AG04449 (cell line): ENCODE measurements at regions not wholly inside any gene's neighbourhood (a gene's known extent, or its start where the extent isn't known, plus 50 kb on each side); places are given as distances from the start of the nearest gene placed in this dataset.

ENCODE experiments used
- CTCF ChIA-PET: fragments of 350-600 bp; formaldehyde crosslinking; extraction: SDS; loops from one replicate; lab custom pipeline; 2021; ENCODE audit warnings: antibody characterized with exemption; lab: Yijun Ruan, JAX
- POLR2A ChIA-PET: fragments of 400-600, 350-600 bp; formaldehyde crosslinking; extraction: SDS; loops from one replicate; lab custom pipeline; 2020; ENCODE audit warnings: antibody characterized with exemption, inconsistent platforms; lab: Yijun Ruan, JAX
- DNase-seq: peaks from one replicate; pipeline ENCODE4 v3.0.0-alpha.2; 2010; ENCODE audit warnings: low read depth, low spot score
- H3K4me3 ChIP-seq: 2 replicates; pipeline ENCODE4 v1.5.1; 2011; ENCODE audit warnings: low read depth, mild to moderate bottlenecking, control low read depth, low read length
- CTCF ChIP-seq: IDR thresholded peaks from one replicate; pipeline ENCODE4 v1.5.1; 2011; ENCODE audit warnings: mild to moderate bottlenecking, moderate library complexity, low read length, control low read depth, inconsistent platforms; ENCODE audit not compliant: insufficient read depth; ENCODE audit errors: missing control alignments

GRCh38 chr4:132707955-132708354 is 441.1 kb upstream of the PCDH10 start:
- no peak for TF ChIP-seq CTCF
- no peak for DNase-seq
- no peak overlapping the region for H3K4me3 ChIP-seq
- ChIA-PET POLR2A (no interaction called here), CTCF (no interaction called here)

- POLR2A ChIA-PET, result no interaction called here
- CTCF ChIA-PET, result no interaction called here
Measured at GRCh38 chr4:132709056-132709455, 440.0 kb upstream of the PCDH10 start.

GRCh38 chr4:132710971-132711370 is 438.1 kb upstream of the PCDH10 start:
- CTCF ChIA-PET, result no interaction called here
- no peak overlapping the region for H3K4me3 ChIP-seq
- POLR2A ChIA-PET, result no interaction called here
- TF ChIP-seq CTCF, result no peak
- DNase-seq, result no peak

More at GRCh38 chr4:132709056-132709455, 440.0 kb upstream of the PCDH10 start:
- no peak for TF ChIP-seq CTCF
- no peak for DNase-seq
- H3K4me3 ChIP-seq, result no peak overlapping the region

- CTCF ChIA-PET, result no interaction called here
Measured at GRCh38 chr4:132737344-132737743, 411.8 kb upstream of the PCDH10 start.

GRCh38 chr4:132759199-132759780 is 389.8 kb upstream of the PCDH10 start:
- no peak for TF ChIP-seq CTCF
- no peak for DNase-seq
- POLR2A ChIA-PET, result no interaction called here
- no peak overlapping the region for H3K4me3 ChIP-seq
- CTCF ChIA-PET, result no interaction called here

More at GRCh38 chr4:132737344-132737743, 411.8 kb upstream of the PCDH10 start:
- POLR2A ChIA-PET, result no interaction called here
- no peak for TF ChIP-seq CTCF
- no peak for DNase-seq
- no peak overlapping the region for H3K4me3 ChIP-seq

GRCh38 chr4:132763465-132763864 is 385.6 kb upstream of the PCDH10 start:
- no peak for DNase-seq
- ChIA-PET POLR2A (no interaction called here), CTCF (no interaction called here)
- no peak for TF ChIP-seq CTCF
- no peak overlapping the region for H3K4me3 ChIP-seq
